Progenitor cell of endocrine pancreas (in vitro differentiated cells): ENCODE measurements at regions not wholly inside any gene's neighbourhood (a gene's known extent, or its start where the extent isn't known, plus 50 kb on each side); places are given as distances from the start of the nearest gene placed in this dataset.

ENCODE experiments used
- DNase-seq: peaks from one replicate; pipeline ENCODE4 v3.0.0; 2021; ENCODE audit warnings: low spot score; ENCODE audit not compliant: unreplicated experiment
- H3K27ac Mint-ChIP-seq: 2 replicates; pipeline ENCODE4 v1.8.0; 2021; ENCODE audit warnings: mild to moderate bottlenecking, moderate library complexity, mixed read lengths
- H3K27me3 Mint-ChIP-seq: 2 replicates; pipeline ENCODE4 v1.8.0; 2021; ENCODE audit warnings: mixed read lengths
- H3K36me3 Mint-ChIP-seq: 2 replicates; pipeline ENCODE4 v1.8.0; 2022; ENCODE audit warnings: mixed read lengths; ENCODE audit not compliant: insufficient read depth
- H3K4me1 Mint-ChIP-seq: 2 replicates; pipeline ENCODE4 v1.8.0; 2021; ENCODE audit warnings: low read depth, mixed read lengths
- H3K4me3 Mint-ChIP-seq: 2 replicates; pipeline ENCODE4 v1.8.0; 2021; ENCODE audit warnings: low read depth, mild to moderate bottlenecking, moderate library complexity, mixed read lengths
- H3K9me3 Mint-ChIP-seq: 2 replicates; pipeline ENCODE4 v1.8.0; 2021; ENCODE audit warnings: low read depth, mixed read lengths
- CTCF ChIP-seq: fragments of 200-600 bp; sonication (generic); IDR thresholded peaks from one replicate; pipeline ENCODE4 v1.5.0; 2021; ENCODE audit warnings: antibody characterized with exemption, mild to moderate bottlenecking; ENCODE audit not compliant: unreplicated experiment

GRCh38 chr13:90995614-90996013 lies 351.9 kb upstream of the MIR17HG start:
- no peak for TF ChIP-seq CTCF
- H3K27ac Mint-ChIP-seq, result no peak overlapping the region
- H3K36me3 Mint-ChIP-seq, result no peaks in the 10 kb centered on the region
- H3K4me1 Mint-ChIP-seq, result peaks cover 1% of the 10 kb centered on the region
- no peaks in the 10 kb centered on the region for H3K27me3 Mint-ChIP-seq
- no peak for DNase-seq
- no peaks in the 10 kb centered on the region for H3K9me3 Mint-ChIP-seq
- no peak overlapping the region for H3K4me3 Mint-ChIP-seq

GRCh38 chr13:90997951-90998350 lies 349.5 kb upstream of the MIR17HG start:
- no peak for TF ChIP-seq CTCF
- Mint-ChIP-seq H3K4me3 (no peak overlapping the region), H3K9me3 (no peaks in the 10 kb centered on the region), H3K36me3 (no peaks in the 10 kb centered on the region), H3K27ac (no peak overlapping the region), H3K27me3 (no peaks in the 10 kb centered on the region), H3K4me1 (no peaks in the 10 kb centered on the region)
- no peak for DNase-seq

GRCh38 chr13:90999401-90999800 lies 348.1 kb upstream of the MIR17HG start:
- Mint-ChIP-seq H3K4me1 (no peaks in the 10 kb centered on the region), H3K36me3 (no peaks in the 10 kb centered on the region), H3K9me3 (no peaks in the 10 kb centered on the region), H3K27ac (no peak overlapping the region), H3K4me3 (no peak overlapping the region), H3K27me3 (no peaks in the 10 kb centered on the region)
- DNase-seq, result no peak
- TF ChIP-seq CTCF, result no peak

- DNase-seq, result no peak
- H3K9me3 Mint-ChIP-seq, result no peaks in the 10 kb centered on the region
- no peak overlapping the region for H3K4me3 Mint-ChIP-seq
- no peaks in the 10 kb centered on the region for H3K36me3 Mint-ChIP-seq
- H3K4me1 Mint-ChIP-seq, result no peaks in the 10 kb centered on the region
- TF ChIP-seq CTCF, result no peak
- H3K27me3 Mint-ChIP-seq, result no peaks in the 10 kb centered on the region
- no peak overlapping the region for H3K27ac Mint-ChIP-seq
Observed at GRCh38 chr13:91001371-91001770, 346.1 kb upstream of the MIR17HG start.

GRCh38 chr13:91014696-91015095 lies 332.8 kb upstream of the MIR17HG start:
- TF ChIP-seq CTCF, result no peak
- no peaks in the 10 kb centered on the region for H3K4me1 Mint-ChIP-seq
- no peaks in the 10 kb centered on the region for H3K9me3 Mint-ChIP-seq

More at GRCh38 chr13:91014696-91015095, 332.8 kb upstream of the MIR17HG start:
- Mint-ChIP-seq H3K27ac (no peak overlapping the region), H3K27me3 (no peaks in the 10 kb centered on the region), H3K4me3 (no peak overlapping the region), H3K36me3 (no peaks in the 10 kb centered on the region)
- DNase-seq, result no peak
